ENCODE measurements at regions not wholly inside any gene's neighbourhood (a gene's known extent, or its start where the extent isn't known, plus 50 kb on each side); places are given as distances from the start of the nearest gene placed in this dataset.

DNA sequence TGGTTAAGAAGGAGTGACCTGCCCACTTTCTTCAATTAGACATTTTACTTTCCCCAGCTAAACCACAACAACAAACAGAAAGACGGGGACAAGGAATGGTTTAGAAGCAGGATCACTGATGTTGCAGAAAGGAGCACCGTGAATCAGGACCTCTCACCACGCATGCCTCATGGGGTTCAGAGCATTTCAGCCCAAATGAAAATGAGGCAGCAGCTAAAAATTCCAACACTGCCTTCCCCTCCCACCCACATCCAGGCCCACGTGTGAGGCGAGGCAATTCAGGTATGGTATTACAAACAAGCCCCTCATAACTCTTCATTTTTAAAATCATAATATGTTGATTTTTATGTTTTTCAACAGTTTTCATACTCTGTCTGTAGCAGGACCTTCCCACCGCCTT lies 194.1 kb upstream of the ARID1B start:
- no peak overlapping the region for H3K27ac ChIP-seq
- WGBS, 3 donors: 50 to 70% (median 53%) methylated on average over 6 of the region's 6 CpGs
- peaks cover 0 to 2% of the 10 kb centered on the region in 2 donors for H3K9me3 ChIP-seq
- no peaks in the 10 kb centered on the region for H3K27me3 ChIP-seq
- intact Hi-C loops (cut with DNase I): no loop called here
- TF ChIP-seq, protein P1, sequence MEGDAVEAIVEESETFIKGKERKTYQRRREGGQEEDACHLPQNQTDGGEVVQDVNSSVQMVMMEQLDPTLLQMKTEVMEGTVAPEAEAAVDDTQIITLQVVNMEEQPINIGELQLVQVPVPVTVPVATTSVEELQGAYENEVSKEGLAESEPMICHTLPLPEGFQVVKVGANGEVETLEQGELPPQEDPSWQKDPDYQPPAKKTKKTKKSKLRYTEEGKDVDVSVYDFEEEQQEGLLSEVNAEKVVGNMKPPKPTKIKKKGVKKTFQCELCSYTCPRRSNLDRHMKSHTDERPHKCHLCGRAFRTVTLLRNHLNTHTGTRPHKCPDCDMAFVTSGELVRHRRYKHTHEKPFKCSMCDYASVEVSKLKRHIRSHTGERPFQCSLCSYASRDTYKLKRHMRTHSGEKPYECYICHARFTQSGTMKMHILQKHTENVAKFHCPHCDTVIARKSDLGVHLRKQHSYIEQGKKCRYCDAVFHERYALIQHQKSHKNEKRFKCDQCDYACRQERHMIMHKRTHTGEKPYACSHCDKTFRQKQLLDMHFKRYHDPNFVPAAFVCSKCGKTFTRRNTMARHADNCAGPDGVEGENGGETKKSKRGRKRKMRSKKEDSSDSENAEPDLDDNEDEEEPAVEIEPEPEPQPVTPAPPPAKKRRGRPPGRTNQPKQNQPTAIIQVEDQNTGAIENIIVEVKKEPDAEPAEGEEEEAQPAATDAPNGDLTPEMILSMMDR (IDR thresholded peaks at IDR 0.05): no peak
- TF ChIP-seq POLR2A (IDR thresholded peaks at IDR 0.05): no peak
- no peak for TF ChIP-seq EP300 (IDR thresholded peaks at IDR 0.05)
- DNase-seq: no peak
- no peaks in the 10 kb centered on the region for H3K36me3 ChIP-seq
- H3K4me3 ChIP-seq: no peak overlapping the region
- H3K4me1 ChIP-seq (ENCODE audit: insufficient read depth): no peaks in the 10 kb centered on the region

GRCh38 chr6:156582509-156582992 lies 194.6 kb upstream of the ARID1B start:
- DNase-seq: no peak
- no peak for TF ChIP-seq POLR2A (IDR thresholded peaks at IDR 0.05)
- TF ChIP-seq, protein P1 (IDR thresholded peaks at IDR 0.05): no peak
- no peak for TF ChIP-seq EP300 (IDR thresholded peaks at IDR 0.05)
- no peak overlapping the region for H3K27ac ChIP-seq
- intact Hi-C loops (cut with DNase I): no loop called here
- WGBS, 3 donors: 20 to 40% (median 34%) methylated on average over 7 of the region's 7 CpGs
- no peaks in the 10 kb centered on the region for H3K4me1 ChIP-seq (ENCODE audit: insufficient read depth)
- no peaks in the 10 kb centered on the region for H3K36me3 ChIP-seq
- H3K27me3 ChIP-seq: no peaks in the 10 kb centered on the region
- no peak overlapping the region for H3K4me3 ChIP-seq
- peaks cover 0 to 2% of the 10 kb centered on the region in 2 donors for H3K9me3 ChIP-seq

GRCh38 chr6:156579564-156579963 lies 197.6 kb upstream of the ARID1B start:
- Histone ChIP-seq H3K4me3 (no peak overlapping the region), H3K9me3 (peaks cover 0 to 5% of the 10 kb centered on the region in 2 donors), H3K36me3 (no peaks in the 10 kb centered on the region), H3K27ac (no peak overlapping the region), H3K4me1 (ENCODE audit: insufficient read depth) (no peaks in the 10 kb centered on the region), H3K27me3 (no peaks in the 10 kb centered on the region)
- intact Hi-C loops (cut with DNase I): loop anchor here in 1 of 4 donors (10.0 kb wide), 1 partner anchor 415 kb away; no protein-coding TSS in a partner anchor
- DNase-seq: no peak
- TF ChIP-seq, protein P1 (IDR thresholded peaks at IDR 0.05): no peak
- TF ChIP-seq EP300 (IDR thresholded peaks at IDR 0.05): no peak

GRCh38 chr6:156577749-156578148 lies 199.4 kb upstream of the ARID1B start:
- Histone ChIP-seq H3K9me3 (peaks cover 0 to 5% of the 10 kb centered on the region in 2 donors), H3K36me3 (no peaks in the 10 kb centered on the region), H3K4me1 (ENCODE audit: insufficient read depth) (no peaks in the 10 kb centered on the region), H3K27ac (no peak overlapping the region), H3K4me3 (no peak overlapping the region), H3K27me3 (no peaks in the 10 kb centered on the region)
- no peak for TF ChIP-seq EP300 (IDR thresholded peaks at IDR 0.05)
- no peak for TF ChIP-seq POLR2A (IDR thresholded peaks at IDR 0.05)
- TF ChIP-seq, protein P1 (IDR thresholded peaks at IDR 0.05): no peak
- WGBS, 3 donors: 91 to 93% (median 92%) methylated on average over 1 of the region's 1 CpG
- DNase-seq: no peak
- intact Hi-C loops (cut with DNase I): loop anchor here in 1 of 4 donors (10.0 kb wide), 1 partner anchor 413 kb away; no protein-coding TSS in a partner anchor
